Neutrophil (primary cell): ENCODE measurements at regions not wholly inside any gene's neighbourhood (a gene's known extent, or its start where the extent isn't known, plus 50 kb on each side); places are given as distances from the start of the nearest gene placed in this dataset.

Source experiments
- H3K27ac ChIP-seq: fragments of 200-600 bp; sonication (generic); 2 replicates; pipeline ENCODE4 v1.5.1; 2016; ENCODE audit warnings: mild to moderate bottlenecking, moderate library complexity
- H3K27me3 ChIP-seq: fragments of 200-600 bp; sonication (generic); 2 replicates; pipeline ENCODE4 v1.6.0; 2016; ENCODE audit warnings: mild to moderate bottlenecking
- H3K36me3 ChIP-seq: fragments of 200-600 bp; sonication (generic); 2 replicates; pipeline ENCODE4 v1.5.1; 2017
- H3K4me1 ChIP-seq, 2 experiments: fragments of 200-600 bp in 1 of 2; sonication (generic) in 1 of 2; 1 replicate in 1 of 2; 2 replicates in 1 of 2; pipeline versions ENCODE4 v1.5.1 to v1.6.1; 2013 to 2016; ENCODE audit warnings: low read depth in 1 of 2, low read length in 1 of 2, mild to moderate bottlenecking in 1 of 2, moderate library complexity in 1 of 2; ENCODE audit not compliant: control insufficient read depth in 1 of 2, insufficient read depth in 1 of 2
- H3K4me3 ChIP-seq, 2 experiments: fragments of 200-600 bp in 1 of 2; sonication (generic) in 1 of 2; 1 replicate in 1 of 2; 2 replicates in 1 of 2; pipeline ENCODE4 v1.5.1; 2013 to 2016; ENCODE audit warnings: low read depth in 1 of 2, low read length in 1 of 2, mild to moderate bottlenecking in 1 of 2, moderate library complexity in 1 of 2
- H3K9me3 ChIP-seq: fragments of 200-600 bp; sonication (generic); 2 replicates; pipeline ENCODE4 v1.5.1; 2016
- TF ChIP-seq, protein P1 (sequence below): fragments of 200-600 bp; sonication (generic); IDR thresholded peaks from 2 replicates; pipeline ENCODE4 v1.5.1; 2016; ENCODE audit warnings: antibody characterized with exemption

DNA sequence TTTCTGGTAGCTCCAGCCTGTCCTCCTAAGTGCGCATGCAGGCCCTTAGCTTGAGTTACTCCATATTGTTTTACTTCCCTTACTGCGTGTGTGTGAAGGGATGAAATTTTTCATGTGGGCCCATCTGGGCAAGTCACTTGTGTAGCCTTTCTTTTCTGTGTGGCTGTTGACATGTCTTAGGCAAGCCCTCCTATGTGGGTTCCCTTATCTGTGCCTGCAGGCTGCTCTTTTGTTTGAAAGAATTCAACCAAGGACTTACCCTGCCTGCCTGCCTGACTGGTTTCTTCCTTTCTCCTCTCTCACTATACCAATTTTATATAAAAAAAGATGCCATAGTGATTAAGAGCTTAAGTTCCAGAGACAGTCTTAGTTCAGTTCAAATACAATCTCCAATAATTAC, 249.3 kb downstream of the ATG4C start:
- Histone ChIP-seq H3K27ac (no peak overlapping the region), H3K27me3 (no peaks in the 10 kb centered on the region), H3K9me3 (no peaks in the 10 kb centered on the region), H3K36me3 (no peaks in the 10 kb centered on the region), H3K4me1 (no peaks in the 10 kb centered on the region), H3K4me3 (no peak overlapping the region)
- TF ChIP-seq, protein P1, sequence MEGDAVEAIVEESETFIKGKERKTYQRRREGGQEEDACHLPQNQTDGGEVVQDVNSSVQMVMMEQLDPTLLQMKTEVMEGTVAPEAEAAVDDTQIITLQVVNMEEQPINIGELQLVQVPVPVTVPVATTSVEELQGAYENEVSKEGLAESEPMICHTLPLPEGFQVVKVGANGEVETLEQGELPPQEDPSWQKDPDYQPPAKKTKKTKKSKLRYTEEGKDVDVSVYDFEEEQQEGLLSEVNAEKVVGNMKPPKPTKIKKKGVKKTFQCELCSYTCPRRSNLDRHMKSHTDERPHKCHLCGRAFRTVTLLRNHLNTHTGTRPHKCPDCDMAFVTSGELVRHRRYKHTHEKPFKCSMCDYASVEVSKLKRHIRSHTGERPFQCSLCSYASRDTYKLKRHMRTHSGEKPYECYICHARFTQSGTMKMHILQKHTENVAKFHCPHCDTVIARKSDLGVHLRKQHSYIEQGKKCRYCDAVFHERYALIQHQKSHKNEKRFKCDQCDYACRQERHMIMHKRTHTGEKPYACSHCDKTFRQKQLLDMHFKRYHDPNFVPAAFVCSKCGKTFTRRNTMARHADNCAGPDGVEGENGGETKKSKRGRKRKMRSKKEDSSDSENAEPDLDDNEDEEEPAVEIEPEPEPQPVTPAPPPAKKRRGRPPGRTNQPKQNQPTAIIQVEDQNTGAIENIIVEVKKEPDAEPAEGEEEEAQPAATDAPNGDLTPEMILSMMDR: no peak

DNA sequence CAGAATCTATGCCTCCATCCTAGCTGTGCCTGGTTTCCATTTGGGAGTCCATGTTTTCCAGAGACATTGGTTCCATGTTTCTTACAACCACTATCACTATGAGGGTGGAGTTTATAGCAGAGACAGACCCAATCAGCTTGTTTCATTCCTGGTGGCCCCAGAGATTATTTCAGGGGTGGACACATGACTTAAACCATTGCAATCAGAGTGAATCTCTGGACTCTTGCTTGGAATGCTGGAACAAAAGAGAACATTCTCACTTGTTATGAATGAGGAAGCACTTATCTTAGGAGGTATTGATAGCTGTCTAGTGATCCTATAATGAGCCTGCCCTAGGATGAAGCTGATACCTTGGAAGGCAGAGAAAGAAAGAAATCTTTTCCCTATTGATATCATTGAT, 250.3 kb downstream of the ATG4C start:
- no peaks in the 10 kb centered on the region for H3K27me3 ChIP-seq
- no peaks in the 10 kb centered on the region for H3K36me3 ChIP-seq
- H3K9me3 ChIP-seq: no peaks in the 10 kb centered on the region
- H3K27ac ChIP-seq: no peak overlapping the region
- H3K4me1 ChIP-seq: no peaks in the 10 kb centered on the region
- TF ChIP-seq, protein P1: no peak
- H3K4me3 ChIP-seq: no peak overlapping the region

DNA sequence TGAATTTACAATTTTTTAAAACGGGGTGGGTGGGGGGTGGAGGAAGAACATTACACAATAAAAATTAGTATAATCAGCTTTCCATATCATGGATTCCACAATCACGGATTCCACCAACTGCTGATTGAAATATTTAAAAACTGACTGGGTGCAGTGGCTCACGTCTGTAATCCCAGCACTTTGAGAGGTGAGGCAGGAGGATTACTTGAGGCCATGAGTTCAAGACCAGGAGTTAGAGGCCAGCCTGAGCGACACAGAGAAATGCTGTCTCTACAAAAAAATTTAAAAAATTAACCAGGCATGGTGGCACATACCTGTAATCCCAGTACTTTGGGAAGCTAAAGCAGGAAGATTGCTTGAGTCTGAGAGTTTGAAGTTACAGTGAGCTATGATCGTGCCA, 254.7 kb downstream of the ATG4C start:
- TF ChIP-seq, protein P1: no peak
- Histone ChIP-seq H3K27me3 (no peaks in the 10 kb centered on the region), H3K36me3 (no peaks in the 10 kb centered on the region), H3K4me1 (no peaks in the 10 kb centered on the region), H3K4me3 (no peak overlapping the region), H3K9me3 (no peaks in the 10 kb centered on the region), H3K27ac (no peak overlapping the region)

DNA sequence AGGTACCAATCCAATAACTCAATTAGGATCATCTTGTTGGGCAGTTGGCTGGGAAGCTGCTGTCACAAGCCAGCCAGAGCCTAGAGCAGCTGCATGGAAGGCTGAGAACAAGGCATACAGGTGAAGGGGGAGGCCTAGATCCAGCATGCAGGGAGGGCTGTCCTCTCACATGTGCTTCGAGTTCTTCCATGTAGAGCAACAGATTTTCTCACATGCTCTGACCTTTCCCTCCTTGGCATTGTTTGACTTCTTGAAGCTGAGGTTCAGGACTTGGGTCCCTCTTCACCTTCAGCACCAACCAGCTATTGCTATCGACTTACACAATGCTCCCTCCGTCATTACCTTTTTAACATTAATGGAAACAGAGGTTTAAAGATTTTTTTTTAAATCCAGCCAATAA, 257.7 kb downstream of the ATG4C start:
- H3K27me3 ChIP-seq: no peaks in the 10 kb centered on the region
- H3K36me3 ChIP-seq: no peaks in the 10 kb centered on the region
- no peak overlapping the region for H3K4me3 ChIP-seq
- H3K27ac ChIP-seq: no peak overlapping the region
- TF ChIP-seq, protein P1: no peak
- H3K4me1 ChIP-seq: no peaks in the 10 kb centered on the region
- no peaks in the 10 kb centered on the region for H3K9me3 ChIP-seq

DNA sequence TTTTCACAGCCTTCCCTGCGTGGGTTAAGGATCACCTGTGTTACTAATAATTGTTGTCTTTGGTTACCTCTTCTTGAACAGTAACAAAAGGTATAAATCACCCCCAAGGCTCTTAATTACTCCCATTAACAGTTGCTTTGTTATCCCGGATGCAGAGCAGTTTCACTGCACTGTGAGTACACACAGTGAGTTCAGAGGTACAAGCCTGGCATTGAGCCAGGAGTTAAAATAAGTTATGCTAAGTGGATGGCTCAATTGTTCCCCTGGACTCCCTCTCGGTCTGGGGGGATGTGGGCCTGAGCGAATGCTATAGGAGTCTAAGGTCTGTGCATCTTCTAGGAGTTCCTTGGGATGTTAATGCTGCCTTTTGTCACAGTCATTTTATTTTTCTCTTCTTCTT, 258.3 kb downstream of the ATG4C start:
- TF ChIP-seq, protein P1: no peak
- no peak overlapping the region for H3K27ac ChIP-seq

DNA sequence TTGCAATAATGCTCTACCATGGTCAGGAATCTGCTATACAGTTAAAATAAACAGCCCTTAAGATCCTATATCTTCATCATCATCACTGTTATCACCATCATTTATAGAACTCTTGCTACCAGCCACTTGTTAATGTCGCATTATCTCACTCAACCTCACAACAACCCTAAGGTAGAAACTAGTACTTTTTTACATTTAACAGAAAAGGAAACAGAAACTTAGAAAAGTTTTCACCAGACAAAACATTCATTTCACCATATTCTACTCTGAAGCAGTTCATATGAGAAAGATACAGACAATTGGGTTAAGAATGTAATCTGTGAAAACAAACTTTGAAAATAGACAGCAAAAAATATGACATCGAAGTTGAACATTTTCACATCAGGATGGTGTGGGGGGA, 262.6 kb downstream of the ATG4C start:
- H3K4me1 ChIP-seq: no peaks in the 10 kb centered on the region
- no peak overlapping the region for H3K27ac ChIP-seq
- H3K4me3 ChIP-seq: no peak overlapping the region
- H3K27me3 ChIP-seq: no peaks in the 10 kb centered on the region
- TF ChIP-seq, protein P1: no peak
- no peaks in the 10 kb centered on the region for H3K36me3 ChIP-seq
- no peaks in the 10 kb centered on the region for H3K9me3 ChIP-seq

More for the DNA sequence above, 258.3 kb downstream of the ATG4C start:
- H3K9me3 ChIP-seq: no peaks in the 10 kb centered on the region
- H3K4me1 ChIP-seq: no peaks in the 10 kb centered on the region
- H3K27me3 ChIP-seq: no peaks in the 10 kb centered on the region
- no peak overlapping the region for H3K4me3 ChIP-seq
- H3K36me3 ChIP-seq: no peaks in the 10 kb centered on the region
